SK-N-SH (cell line): ENCODE measurements at regions not wholly inside any gene's neighbourhood (a gene's known extent, or its start where the extent isn't known, plus 50 kb on each side); places are given as distances from the start of the nearest gene placed in this dataset.
A peak's percentile ranks its signal among the peaks of the same experiment; 100 is the strongest.

Source experiments
- CTCF ChIA-PET: fragments of 300-600, 350-600 bp; formaldehyde crosslinking; extraction: SDS; loops from one replicate; lab custom pipeline; 2021; lab: Yijun Ruan, JAX
- POLR2A ChIA-PET: fragments of 350-600 bp; sonication (Branson Sonifier 250); formaldehyde crosslinking; extraction: SDS; loops from one replicate; lab custom pipeline; 2020; ENCODE audit warnings: antibody characterized with exemption, inconsistent platforms; lab: Yijun Ruan, JAX
- DNase-seq: peaks from one replicate; pipeline ENCODE4 v3.0.0; 2012
- H2AFZ ChIP-seq: fragments of 200-600 bp; sonication (generic); 2 replicates; pipeline ENCODE4 v1.8.1; 2016; ENCODE audit warnings: antibody characterized with exemption, mild to moderate bottlenecking, low read depth
- H3F3A ChIP-seq: fragments of 200-600 bp; sonication (generic); replicated peaks from 2 replicates; pipeline ENCODE3; 2016; ENCODE audit warnings: antibody characterized with exemption, mild to moderate bottlenecking; ENCODE audit not compliant: insufficient read depth
- H3K27ac ChIP-seq, 2 experiments: fragments of 200-500 bp in 1 of 2; fragments of 200-600 bp in 1 of 2; sonication (Bioruptor generic) in 1 of 2; sonication (generic), shearing (Covaris generic) in 1 of 2; 2 replicates each; pipeline versions ENCODE4 v1.5.1 to v1.6.1; 2014 to 2016; ENCODE audit warnings: low read depth in 2 of 2, inconsistent platforms in 1 of 2, low read length in 1 of 2, mild to moderate bottlenecking in 1 of 2, mixed read lengths in 1 of 2
- H3K27me3 ChIP-seq: fragments of 200-600 bp; sonication (generic), shearing (Covaris generic); 2 replicates; pipeline ENCODE4 v1.6.1; 2016; ENCODE audit warnings: mixed run types; ENCODE audit not compliant: insufficient read depth
- H3K36me3 ChIP-seq, 2 experiments: fragments of 200-500 bp in 1 of 2; fragments of 200-600 bp in 1 of 2; sonication (Bioruptor generic) in 1 of 2; sonication (generic) in 1 of 2; replicated peaks in 1 of 2; 2 replicates each; pipeline versions ENCODE3 to v1.5.1; 2014 to 2016; ENCODE audit warnings: low read length in 1 of 2, mild to moderate bottlenecking in 1 of 2; ENCODE audit not compliant: insufficient read depth in 2 of 2, control insufficient read depth in 1 of 2
- H3K4me1 ChIP-seq, 2 experiments: fragments of 200-500 bp in 1 of 2; fragments of 200-600 bp in 1 of 2; sonication (Bioruptor generic) in 1 of 2; sonication (generic), shearing (Covaris generic) in 1 of 2; 2 replicates each; pipeline versions ENCODE4 v1.5.1 to v1.6.1; 2014 to 2016; ENCODE audit warnings: low read depth in 1 of 2, low read length in 1 of 2, mixed run types in 1 of 2; ENCODE audit not compliant: insufficient read depth in 2 of 2, control insufficient read depth in 1 of 2
- H3K4me2 ChIP-seq: fragments of 200-600 bp; sonication (generic), shearing (Covaris generic); 2 replicates; pipeline ENCODE4 v1.6.1; 2017; ENCODE audit warnings: mixed run types
- H3K4me3 ChIP-seq, 2 experiments: fragments of 200-500 bp in 1 of 2; fragments of 200-600 bp in 1 of 2; sonication (Bioruptor generic) in 1 of 2; sonication (generic), shearing (Covaris generic) in 1 of 2; 2 replicates each; pipeline versions ENCODE4 v1.5.1 to v1.8.1; 2014 to 2016; ENCODE audit warnings: low read depth in 2 of 2, inconsistent platforms in 1 of 2, low read length in 1 of 2, mild to moderate bottlenecking in 1 of 2, mixed read lengths in 1 of 2, moderate library complexity in 1 of 2
- H3K79me2 ChIP-seq: fragments of 200-600 bp; sonication (generic); 2 replicates; pipeline ENCODE4 v1.8.1; 2017; ENCODE audit warnings: mild to moderate bottlenecking; ENCODE audit not compliant: insufficient read depth
- H3K9ac ChIP-seq: fragments of 200-600 bp; sonication (generic); 2 replicates; pipeline ENCODE4 v1.6.1; 2017; ENCODE audit warnings: mixed run types
- H3K9me2 ChIP-seq: fragments of 200-600 bp; sonication (generic); 2 replicates; pipeline ENCODE4 v1.6.1; 2017; ENCODE audit warnings: mixed run types
- H3K9me3 ChIP-seq: fragments of 200-600 bp; sonication (generic); 2 replicates; pipeline ENCODE4 v1.6.1; 2017; ENCODE audit warnings: mixed run types, mild to moderate bottlenecking, moderate library complexity
- H4K20me1 ChIP-seq: fragments of 200-600 bp; sonication (generic); 2 replicates; pipeline ENCODE4 v1.6.1; 2017; ENCODE audit warnings: mild to moderate bottlenecking, mixed run types; ENCODE audit not compliant: insufficient read depth
- CHD2 ChIP-seq: fragments of 150-350 bp; IDR thresholded peaks from 2 replicates; pipeline ENCODE4 v1.6.1; 2018; ENCODE audit warnings: low read length; ENCODE audit not compliant: partially characterized antibody
- CTCF ChIP-seq: fragments of 200-600 bp; sonication (generic); IDR thresholded peaks from 2 replicates; pipeline ENCODE4 v1.6.1; 2017; ENCODE audit warnings: antibody characterized with exemption, mild to moderate bottlenecking, moderate library complexity
- ELF1 ChIP-seq: IDR thresholded peaks from 2 replicates; pipeline ENCODE4 v1.4.0; 2012
- FOXM1 ChIP-seq: IDR thresholded peaks from 2 replicates; pipeline ENCODE4 v1.4.0; 2012; ENCODE audit warnings: low read depth, mild to moderate bottlenecking
- GATA2 ChIP-seq: sonication (generic); formaldehyde crosslinking; IDR thresholded peaks from 2 replicates; pipeline ENCODE4 v1.5.0; 2020; ENCODE audit warnings: mild to moderate bottlenecking, missing genetic modification reagents
- IRF3 ChIP-seq: fragments of 150-350 bp; IDR thresholded peaks from 2 replicates; pipeline ENCODE4 v1.6.1; 2016; ENCODE audit warnings: mild to moderate bottlenecking, low read depth, low read length
- JUND ChIP-seq: IDR thresholded peaks from 2 replicates; pipeline ENCODE4 v1.4.0; 2012
- PBX3 ChIP-seq: IDR thresholded peaks from 2 replicates; pipeline ENCODE4; 2012
- POLR2AphosphoS5 ChIP-seq: IDR thresholded peaks from 2 replicates; pipeline ENCODE4 v1.6.1; 2012; ENCODE audit warnings: low read depth, low read length
- RAD21 ChIP-seq: IDR thresholded peaks from 2 replicates; pipeline ENCODE4 v1.6.1; 2012; ENCODE audit warnings: mild to moderate bottlenecking, low read length
- RFX5 ChIP-seq: IDR thresholded peaks from 2 replicates; pipeline ENCODE4 v1.6.1; 2012; ENCODE audit warnings: mild to moderate bottlenecking, improper control_type of control experiment, low read length
- SMC3 ChIP-seq: IDR thresholded peaks from 2 replicates; pipeline ENCODE4 v1.6.1; 2012; ENCODE audit warnings: low read depth, low read length, improper control_type of control experiment
- TAF1 ChIP-seq: IDR thresholded peaks from 2 replicates; pipeline ENCODE4 v1.6.1; 2012; ENCODE audit warnings: low read depth, mild to moderate bottlenecking, low read length, moderate library complexity, borderline replicate concordance
- WGBS: methylation state at CpG from one replicate; pipeline ENCODE4 v1.1.6; 2017; ENCODE audit warnings: low lambda C conversion rate; 5-methylcytosine and 5-hydroxymethylcytosine counted together

GRCh38 chr9:13689925-13690324 lies 410.4 kb upstream of the MPDZ start (continued):
- TF ChIP-seq PBX3 (no peak), ELF1 (no peak)

GRCh38 chr9:13688990-13689600 lies 409.6 kb upstream of the MPDZ start:
- H4K20me1 ChIP-seq: no peaks in the 10 kb centered on the region
- no peaks in the 10 kb centered on the region for H3K4me1 ChIP-seq
- DNase-seq: no peak
- ChIA-PET POLR2A (no interaction called here), CTCF (interaction anchor here (0.6 to 2.8 kb wide), 5 partner anchors 13 to 261 kb away, joined by 3 to 12 read pairs (median 3); no protein-coding TSS in a partner anchor)
- no peak overlapping the region for H3K9ac ChIP-seq
- H3K4me3 ChIP-seq: no peak overlapping the region
- H3K9me2 ChIP-seq: no peaks in the 10 kb centered on the region
- no peaks in the 10 kb centered on the region for H3K36me3 ChIP-seq
- H3K9me3 ChIP-seq: no peaks in the 10 kb centered on the region
- H3K27ac ChIP-seq: no peak overlapping the region
- H3K4me2 ChIP-seq: no peak overlapping the region
- H3K79me2 ChIP-seq: no peaks in the 10 kb centered on the region
- H3F3A ChIP-seq: no peaks in the 10 kb centered on the region
- H2AFZ ChIP-seq: no peak overlapping the region
- WGBS: 42% methylated on average over 1 of the region's 1 CpG
- TF ChIP-seq CTCF: peak; percentile 40
- TF ChIP-seq SMC3: peak; percentile 44
- no peak for TF ChIP-seq RFX5
- no peak for TF ChIP-seq JUND
- no peak for TF ChIP-seq POLR2AphosphoS5
- TF ChIP-seq IRF3: no peak
- no peak for TF ChIP-seq FOXM1
- peak; percentile 53 for TF ChIP-seq RAD21
- no peak for TF ChIP-seq TAF1
- TF ChIP-seq GATA2: no peak
- no peak for TF ChIP-seq CHD2
- H3K27me3 ChIP-seq: no peaks in the 10 kb centered on the region
